SH-SY5Y (cell line): ENCODE measurements at regions not wholly inside any gene's neighbourhood (a gene's known extent, or its start where the extent isn't known, plus 50 kb on each side); places are given as distances from the start of the nearest gene placed in this dataset.
A peak's percentile ranks its signal among the peaks of the same experiment; 100 is the strongest.

Experiments
- GATA2 ChIP-seq: IDR thresholded peaks from 2 replicates; pipeline ENCODE4 v1.6.1; 2011; ENCODE audit warnings: mild to moderate bottlenecking, low read depth, low read length
- GATA3 ChIP-seq: IDR thresholded peaks from 2 replicates; pipeline ENCODE4 v1.6.1; 2011; ENCODE audit warnings: low read depth, mild to moderate bottlenecking, low read length, moderate library complexity

- no peak for TF ChIP-seq GATA3
- no peak for TF ChIP-seq GATA2
Measured at GRCh38 chrX:39508300-39508692, 589.5 kb downstream of the BCOR start.

- TF ChIP-seq GATA2 (no peak), GATA3 (no peak)
Measured at GRCh38 chrX:39509157-39509556, 588.6 kb downstream of the BCOR start.

GRCh38 chrX:39513836-39514235 lies 583.9 kb downstream of the BCOR start:
- TF ChIP-seq GATA3 (no peak), GATA2 (no peak)

- TF ChIP-seq GATA2 (no peak), GATA3 (no peak)
Measured at GRCh38 chrX:39514801-39515200, 583.0 kb downstream of the BCOR start.

GRCh38 chrX:39516427-39516841 lies 581.3 kb downstream of the BCOR start:
- TF ChIP-seq GATA2 (peak; percentile 60), GATA3 (no peak)

GRCh38 chrX:39518476-39519029 lies 579.2 kb downstream of the BCOR start:
- TF ChIP-seq GATA3 (no peak), GATA2 (0 out of 2 replicates have a peak, but pooled peaks have one; percentile 14)

GRCh38 chrX:39519030-39519488 lies 578.7 kb downstream of the BCOR start:
- TF ChIP-seq GATA3: no peak
- TF ChIP-seq GATA2: no peak

- no peak for TF ChIP-seq GATA2
Measured at GRCh38 chrX:39519566-39520301, 578.0 kb downstream of the BCOR start.

GRCh38 chrX:39525758-39526157 lies 572.0 kb downstream of the BCOR start:
- TF ChIP-seq GATA2 (no peak), GATA3 (no peak)

GRCh38 chrX:39527025-39527424 lies 570.7 kb downstream of the BCOR start:
- TF ChIP-seq GATA2 (no peak), GATA3 (no peak)

- no peak for TF ChIP-seq GATA3
- no peak for TF ChIP-seq GATA2
Measured at GRCh38 chrX:39528161-39528916, 569.4 kb downstream of the BCOR start.

GRCh38 chrX:39532761-39533160 lies 565.0 kb downstream of the BCOR start:
- TF ChIP-seq GATA3 (no peak), GATA2 (no peak)

GRCh38 chrX:39534949-39535348 lies 562.8 kb downstream of the BCOR start:
- TF ChIP-seq GATA2 (no peak), GATA3 (no peak)

GRCh38 chrX:39536211-39536610 lies 561.5 kb downstream of the BCOR start:
- TF ChIP-seq GATA3 (no peak), GATA2 (no peak)

- TF ChIP-seq GATA3: no peak
- no peak for TF ChIP-seq GATA2
Measured at GRCh38 chrX:39541881-39542280, 555.9 kb downstream of the BCOR start.
